HG03558 (cell line): ENCODE measurements at regions not wholly inside any gene's neighbourhood (a gene's known extent, or its start where the extent isn't known, plus 50 kb on each side); places are given as distances from the start of the nearest gene placed in this dataset.
"Not testable (repeated sequence)": the region's sequence is repeated elsewhere in the genome, so short reads cannot be mapped to it uniquely, and the experiment has no call there.

Experiments
- ATAC-seq: cut with Tn5 transposase; IDR thresholded peaks from one replicate; pipeline ENCODE4 v1.9.1; 2021; ENCODE audit warnings: moderate number of reproducible peaks; ENCODE audit not compliant: unreplicated experiment; ENCODE audit errors: extremely low read depth

DNA sequence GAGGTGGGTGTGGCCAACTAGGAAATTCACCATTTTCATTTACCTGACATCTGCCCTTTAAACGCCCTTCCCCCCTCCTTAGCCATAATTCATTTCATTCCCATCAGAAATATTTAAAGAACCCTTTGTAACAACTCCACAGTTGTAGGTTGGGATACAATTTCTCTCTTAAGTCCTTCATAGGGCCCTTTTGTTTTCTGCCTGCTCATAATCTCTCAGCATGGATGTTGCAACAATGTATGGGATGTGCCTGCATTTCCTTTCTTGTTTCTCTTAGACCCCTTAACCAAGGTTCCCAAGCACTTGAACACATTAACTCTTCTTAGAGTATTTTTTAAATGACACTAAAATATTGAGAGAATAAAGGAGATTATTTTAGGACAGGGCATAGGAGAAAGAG, 51.7 kb upstream of the MYO10 start:
- ATAC-seq = no peak

GRCh38 chr5:16990817-16991520, 54.9 kb upstream of the MYO10 start:
- ATAC-seq = not testable (repeated sequence)

GRCh38 chr5:16992006-16992405, 55.9 kb upstream of the MYO10 start:
- no peak for ATAC-seq

DNA sequence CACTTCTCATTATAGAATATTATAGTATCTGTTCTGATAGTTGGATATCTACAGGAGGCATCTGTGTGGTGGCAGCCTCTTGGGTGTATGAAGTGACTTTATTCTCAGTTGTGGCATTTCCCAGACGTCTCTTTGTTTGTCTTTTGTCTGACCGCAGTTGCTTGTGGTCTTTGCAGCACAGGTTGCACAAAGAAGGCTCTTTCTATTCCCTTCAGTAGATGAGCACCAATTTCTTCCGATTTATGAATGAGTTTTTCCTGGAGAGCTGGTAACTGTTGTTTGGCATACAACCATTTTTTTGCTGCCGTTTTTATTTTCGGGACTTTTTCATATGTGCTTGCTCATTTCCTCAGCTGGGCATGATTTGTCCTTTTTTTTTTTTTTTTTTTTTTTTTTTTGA, 56.4 kb upstream of the MYO10 start:
- no peak for ATAC-seq

DNA sequence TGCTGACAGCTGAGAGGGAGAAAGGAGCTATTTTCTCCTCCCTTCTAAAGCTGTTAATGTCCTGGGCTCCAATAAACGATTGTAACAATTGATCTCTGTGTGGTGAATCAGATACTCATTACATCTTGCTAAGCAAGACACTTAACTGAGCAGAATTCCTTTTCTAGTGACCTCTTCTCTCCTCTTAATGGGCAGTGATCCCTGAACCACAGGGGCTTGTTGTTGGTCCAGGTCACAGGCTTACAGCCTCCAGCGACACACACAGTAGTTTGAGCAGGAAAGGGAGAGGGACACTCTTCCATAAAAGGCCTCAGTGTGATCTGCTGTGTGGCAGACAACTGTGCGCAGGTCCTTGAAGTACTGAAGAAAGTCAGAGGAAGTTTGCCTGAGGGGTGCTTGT, 58.5 kb upstream of the MYO10 start:
- no peak for ATAC-seq

- no peak for ATAC-seq
Observed at GRCh38 chr5:16995372-16995771, 59.3 kb upstream of the MYO10 start.

DNA sequence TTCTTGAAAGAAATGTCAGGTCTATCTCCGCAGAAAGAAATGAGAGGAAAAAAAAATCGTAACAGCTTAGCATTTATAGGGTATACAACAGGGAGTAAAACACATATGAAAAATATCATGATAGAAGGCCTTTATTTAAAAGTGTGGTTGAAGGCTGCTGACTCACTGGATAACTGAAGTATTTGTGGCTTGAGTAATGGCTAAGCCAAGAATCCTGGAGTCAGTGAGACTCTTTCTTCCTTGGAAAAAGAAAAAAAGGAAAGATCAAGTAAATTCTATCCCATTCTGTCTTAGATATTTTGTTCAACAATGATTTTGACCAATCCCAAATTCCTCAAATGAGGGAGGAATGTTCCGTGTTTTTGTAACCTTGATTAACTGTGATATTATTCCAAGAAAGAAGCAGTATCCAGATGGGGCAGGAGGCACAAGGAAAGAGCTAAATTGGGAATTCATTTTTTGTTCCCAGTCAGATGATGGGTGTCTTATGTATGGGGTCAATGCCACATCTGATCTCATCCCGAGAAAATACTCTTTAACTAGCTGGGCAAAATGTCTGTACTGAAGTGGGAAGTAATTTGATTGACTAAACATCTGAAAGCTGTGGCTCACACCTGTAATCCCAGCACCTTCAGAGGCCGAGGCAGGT, 64.3 kb upstream of the MYO10 start:
- no peak for ATAC-seq

DNA sequence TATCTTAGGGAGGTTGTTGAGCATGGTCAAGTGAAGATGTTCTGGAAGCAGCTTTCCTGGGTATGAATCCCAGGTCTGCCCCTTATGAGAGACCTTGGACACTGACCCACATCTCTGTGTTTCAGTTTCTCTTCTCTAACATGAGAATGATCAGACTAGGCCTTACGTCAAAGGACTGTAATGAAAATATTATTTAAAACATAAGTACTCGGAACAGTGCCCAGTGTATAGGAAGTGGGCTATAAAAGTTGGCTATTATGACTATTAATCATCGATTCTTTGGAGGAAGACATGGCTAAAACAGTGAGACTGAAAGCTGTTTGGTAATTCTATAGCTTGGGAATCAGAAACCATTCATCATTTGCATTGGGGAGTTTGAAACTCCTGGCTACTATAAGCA, 65.3 kb upstream of the MYO10 start:
- ATAC-seq = no peak

DNA sequence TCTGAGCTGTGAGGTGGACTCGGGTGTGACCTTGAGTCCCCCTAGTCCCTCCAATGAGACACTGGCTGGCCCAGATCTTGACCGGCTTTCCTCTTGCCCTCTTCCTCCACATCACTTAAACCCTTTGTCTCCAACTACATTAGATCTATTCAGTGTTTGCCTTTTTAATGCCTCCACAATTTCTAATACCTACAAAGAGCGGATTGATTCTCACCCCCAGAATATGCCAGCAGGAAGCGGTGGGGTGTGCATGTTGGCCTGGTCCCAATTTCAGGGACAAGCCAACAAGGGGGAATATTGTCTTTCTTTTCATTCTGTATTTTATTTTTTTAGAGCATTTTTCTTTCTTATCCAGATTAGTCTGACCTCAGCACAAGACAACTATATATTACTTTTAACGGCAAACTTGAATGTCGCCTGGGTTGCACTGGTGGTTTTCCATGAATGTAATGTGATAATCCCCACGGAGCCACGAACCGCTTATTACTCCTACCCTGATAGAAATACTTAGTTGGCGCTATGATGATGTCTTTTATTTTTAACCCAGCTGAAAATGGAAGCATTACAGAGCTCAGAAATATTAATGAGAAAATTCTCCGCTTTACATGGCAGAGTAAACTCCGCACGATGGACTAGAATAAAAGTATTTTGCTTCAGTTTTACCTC, 68.5 kb upstream of the MYO10 start:
- ATAC-seq = no peak

DNA sequence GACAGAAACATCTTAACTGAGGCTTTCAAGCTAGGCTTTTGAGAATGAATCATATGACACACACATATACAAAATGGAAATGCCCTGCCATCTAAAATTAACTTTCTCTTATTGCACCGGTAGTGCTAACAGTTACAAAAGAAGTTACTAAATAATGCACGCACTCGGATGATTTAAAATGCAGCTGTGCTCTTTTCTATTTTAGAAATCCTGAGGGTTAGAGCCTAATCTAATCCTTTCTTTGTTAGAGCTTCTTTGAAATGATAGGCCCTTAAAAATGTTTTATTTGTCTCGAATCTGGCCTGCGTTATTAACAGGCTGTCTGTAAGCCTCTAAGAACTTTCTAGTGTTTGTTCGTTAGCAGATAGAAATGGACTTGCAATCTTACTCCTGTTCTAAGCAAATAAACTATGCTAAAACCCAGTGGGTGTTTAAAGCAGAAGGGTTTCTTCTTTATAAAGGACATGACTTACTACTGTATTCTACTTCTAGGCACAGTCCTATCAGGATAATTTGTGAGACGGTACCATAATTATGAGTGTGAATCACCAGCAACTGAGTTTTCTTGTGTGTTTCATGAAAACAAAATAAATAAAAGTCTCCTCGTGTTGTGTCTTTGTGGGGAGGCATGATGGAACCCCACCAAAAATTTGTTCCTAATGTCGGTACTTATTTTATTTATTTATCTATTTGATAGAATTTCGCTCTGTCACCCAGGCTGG, 69.2 kb upstream of the MYO10 start:
- ATAC-seq = no peak

DNA sequence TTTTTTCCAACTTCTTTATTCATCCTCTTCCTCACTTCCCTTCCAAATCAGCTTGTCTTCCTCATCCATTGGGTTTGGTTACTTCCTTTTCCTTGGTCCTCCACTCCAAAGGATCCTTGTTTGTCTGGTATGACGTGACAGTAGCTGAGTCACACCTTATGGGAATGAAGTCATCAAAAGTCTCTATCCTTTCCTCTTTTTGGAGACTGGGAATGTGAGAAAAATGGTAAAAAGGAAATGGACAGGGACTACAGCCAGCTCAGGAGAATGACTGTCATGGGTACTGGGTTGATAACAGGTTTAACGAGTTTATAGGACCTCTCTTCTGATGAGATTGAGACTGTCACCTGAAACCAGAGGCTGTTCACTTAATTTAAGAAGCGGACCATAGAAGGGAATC, 76.2 kb upstream of the MYO10 start:
- no peak for ATAC-seq

DNA sequence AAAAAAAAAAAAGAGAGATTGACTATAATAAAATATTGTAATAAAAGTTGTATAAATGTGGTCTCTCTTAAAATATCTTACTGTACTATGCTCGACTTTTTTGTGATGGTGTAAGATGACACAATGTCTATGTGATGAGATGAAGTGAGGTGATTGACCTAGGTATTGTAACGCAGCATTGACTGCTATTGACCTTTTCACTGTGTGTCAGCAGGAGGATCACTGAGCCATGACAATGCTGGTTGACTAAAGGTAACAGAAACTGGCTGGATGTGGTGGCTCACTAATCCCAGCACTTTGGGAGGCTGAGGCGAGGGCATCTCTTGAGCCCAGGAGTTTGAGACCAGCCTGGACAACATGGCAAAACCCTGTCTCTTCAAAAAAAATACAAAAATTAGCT, 78.6 kb upstream of the MYO10 start:
- ATAC-seq = no peak

GRCh38 chr5:17018871-17019270, 82.8 kb upstream of the MYO10 start:
- ATAC-seq = no peak

GRCh38 chr5:17019324-17019723, 83.2 kb upstream of the MYO10 start:
- no peak for ATAC-seq

GRCh38 chr5:17020678-17021601, 84.9 kb upstream of the MYO10 start:
- no peak for ATAC-seq

DNA sequence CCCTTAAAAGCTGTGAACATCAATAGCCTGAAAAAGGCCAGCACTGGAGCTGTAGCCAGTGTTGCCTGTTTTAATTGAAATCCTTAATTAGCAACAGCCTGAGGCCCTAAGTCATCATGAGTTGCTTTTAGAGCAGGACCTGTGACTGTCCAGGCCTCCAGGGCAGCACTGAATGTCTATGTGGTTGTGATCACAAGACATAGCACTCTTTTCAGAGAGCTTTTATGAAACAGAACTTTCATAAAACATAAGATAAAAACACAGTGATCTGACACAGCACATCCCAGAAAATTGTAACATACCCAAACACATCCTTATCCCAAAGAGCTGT, 85.5 kb upstream of the MYO10 start:
- ATAC-seq = no peak

GRCh38 chr5:17022296-17022695, 86.2 kb upstream of the MYO10 start:
- ATAC-seq = no peak

DNA sequence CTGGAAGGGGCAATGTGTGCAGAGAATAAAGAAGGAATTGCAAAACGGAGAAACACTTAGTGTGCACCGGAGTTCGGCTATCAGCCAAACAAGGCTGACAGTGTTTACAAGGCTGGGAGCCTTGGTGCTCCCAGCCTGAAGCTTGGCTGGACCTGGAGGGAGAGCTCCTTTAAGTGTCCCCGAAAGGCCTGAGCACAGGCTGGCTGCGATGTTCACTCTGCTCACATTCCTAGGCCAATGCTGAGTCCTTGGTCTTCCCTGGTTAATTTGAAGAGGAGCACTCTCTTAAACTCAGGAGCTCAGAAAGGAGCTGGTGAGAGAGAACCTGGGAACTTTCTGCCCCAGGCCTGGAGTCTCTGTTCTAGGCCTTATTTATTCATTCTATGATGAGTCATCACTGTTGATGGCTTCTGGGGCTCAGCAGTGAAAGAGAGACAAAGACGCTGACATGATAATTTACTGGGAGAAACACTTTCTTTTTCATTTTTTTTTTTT, 88.6 kb upstream of the MYO10 start:
- ATAC-seq = no peak

DNA sequence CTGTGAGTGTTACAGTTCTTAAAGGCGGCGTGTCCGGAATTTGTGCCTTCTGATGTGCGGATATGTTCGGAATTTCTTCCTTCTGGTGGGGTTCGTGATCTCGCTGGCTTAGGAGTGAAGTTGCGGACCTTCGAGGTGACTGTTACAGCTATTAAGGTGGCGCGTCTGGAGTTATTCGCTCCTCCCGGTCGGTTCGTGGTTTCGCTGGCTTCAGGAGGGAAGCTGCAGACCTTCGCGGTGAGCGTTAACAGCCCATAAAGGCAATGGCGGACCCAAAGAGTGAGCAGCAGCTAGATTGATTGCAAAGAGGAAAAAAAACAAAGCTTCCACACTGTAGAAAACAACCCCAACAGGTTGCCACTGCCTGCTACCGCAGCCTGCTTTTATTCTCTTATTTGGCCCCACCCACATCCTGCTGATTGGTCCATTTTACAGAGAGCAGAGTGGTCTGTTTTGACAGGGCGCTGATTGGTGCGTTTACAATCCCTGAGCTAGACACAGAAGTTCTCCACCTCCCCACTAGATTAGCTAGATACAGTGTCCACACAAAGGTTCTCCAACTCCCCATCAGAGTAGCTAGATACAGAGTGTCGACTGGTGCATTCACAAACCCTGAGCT, 95.7 kb upstream of the MYO10 start:
- ATAC-seq = not testable (repeated sequence)
